ENCODE measurements at regions not wholly inside any gene's neighbourhood (a gene's known extent, or its start where the extent isn't known, plus 50 kb on each side); places are given as distances from the start of the nearest gene placed in this dataset.
A peak's percentile ranks its signal among the peaks of the same experiment; 100 is the strongest.

GRCh38 chr7:26924149-26924767 lies 59.9 kb upstream of the SKAP2 start:
- TF ChIP-seq CTCF (conservative IDR thresholded peaks at IDR 0.05; ENCODE audit: low read length): no peak
- DNase-seq (ENCODE audit: low read depth): no peak
- H3K4me3 ChIP-seq (ENCODE audit: low read length): no peak overlapping the region

GRCh38 chr7:26919906-26920493 lies 55.6 kb upstream of the SKAP2 start:
- H3K4me3 ChIP-seq (ENCODE audit: low read length): no peak overlapping the region
- DNase-seq (ENCODE audit: low read depth): no peak
- no peak for TF ChIP-seq CTCF (conservative IDR thresholded peaks at IDR 0.05; ENCODE audit: low read length)

GRCh38 chr7:26918241-26918640 lies 53.9 kb upstream of the SKAP2 start:
- H3K4me3 ChIP-seq (ENCODE audit: low read length): no peak overlapping the region
- DNase-seq (ENCODE audit: low read depth): peak; percentile 5
- no peak for TF ChIP-seq CTCF (conservative IDR thresholded peaks at IDR 0.05; ENCODE audit: low read length)

GRCh38 chr7:26916779-26917320 lies 52.5 kb upstream of the SKAP2 start:
- no peak for DNase-seq (ENCODE audit: low read depth)
- no peak for TF ChIP-seq CTCF (conservative IDR thresholded peaks at IDR 0.05; ENCODE audit: low read length)
- H3K4me3 ChIP-seq (ENCODE audit: low read length): no peak overlapping the region

- no peak overlapping the region for H3K4me3 ChIP-seq (ENCODE audit: low read length)
- DNase-seq (ENCODE audit: low read depth): peak; percentile 6
- TF ChIP-seq CTCF (conservative IDR thresholded peaks at IDR 0.05; ENCODE audit: low read length): no peak
Measured at GRCh38 chr7:26916336-26916735, 51.9 kb upstream of the SKAP2 start.

All from AG10803 (cell line).